ENCODE measurements at regions not wholly inside any gene's neighbourhood (a gene's known extent, or its start where the extent isn't known, plus 50 kb on each side); places are given as distances from the start of the nearest gene placed in this dataset.

GRCh38 chr16:49203361-49203760, 78.3 kb downstream of the CBLN1 start:
- Mint-ChIP-seq H3K4me1 (ENCODE audit: low read depth, unreplicated experiment) (no peaks in the 10 kb centered on the region), H3K27me3 (ENCODE audit: insufficient read depth, unreplicated experiment) (peaks cover 12% of the 10 kb centered on the region), H3K27ac (ENCODE audit: unreplicated experiment) (no peak overlapping the region), H3K36me3 (ENCODE audit: insufficient read depth, unreplicated experiment) (no peaks in the 10 kb centered on the region), H3K4me3 (ENCODE audit: unreplicated experiment) (no peak overlapping the region), H3K9me3 (ENCODE audit: unreplicated experiment) (no peaks in the 10 kb centered on the region)
- intact Hi-C loops (cut with micrococcal nuclease; ENCODE audit: unreplicated experiment), result no loop called here
- Histone ChIP-seq H3K9me3 (no peaks in the 10 kb centered on the region), H3K27me3 (replicated peaks; ENCODE audit: control insufficient read depth, insufficient read depth, low read length) (no peaks in the 10 kb centered on the region), H3K36me3 (ENCODE audit: control insufficient read depth, insufficient read depth, low read length) (no peaks in the 10 kb centered on the region), H3K4me1 (no peaks in the 10 kb centered on the region), H3K4me3 (ENCODE audit: low read depth, low read length) (no peak overlapping the region)
- ChIA-PET POLR2A (no interaction called here), CTCF (no interaction called here)
- DNase-seq, result no peak
- TF ChIP-seq CTCF (IDR thresholded peaks at IDR 0.05; ENCODE audit: insufficient read depth in 1 of 2, low read depth in 1 of 2, low read length in 1 of 2, severe bottlenecking in 1 of 2, unreplicated experiment in 1 of 2), result no peak
- no TSS peak for BruUV-seq (replicated peaks)

- Mint-ChIP-seq H3K27me3 (ENCODE audit: insufficient read depth, unreplicated experiment) (peaks cover 12% of the 10 kb centered on the region), H3K27ac (ENCODE audit: unreplicated experiment) (no peak overlapping the region), H3K4me1 (ENCODE audit: low read depth, unreplicated experiment) (no peaks in the 10 kb centered on the region), H3K9me3 (ENCODE audit: unreplicated experiment) (no peaks in the 10 kb centered on the region), H3K4me3 (ENCODE audit: unreplicated experiment) (no peak overlapping the region), H3K36me3 (ENCODE audit: insufficient read depth, unreplicated experiment) (no peaks in the 10 kb centered on the region)
- ChIA-PET CTCF (no interaction called here), POLR2A (no interaction called here)
- BruUV-seq (replicated peaks), result no TSS peak
- TF ChIP-seq CTCF (IDR thresholded peaks at IDR 0.05; ENCODE audit: insufficient read depth in 1 of 2, low read depth in 1 of 2, low read length in 1 of 2, severe bottlenecking in 1 of 2, unreplicated experiment in 1 of 2), result no peak
- no peaks in the 10 kb centered on the region for H3K4me1 ChIP-seq
- no peaks in the 10 kb centered on the region for H3K27me3 ChIP-seq (replicated peaks; ENCODE audit: control insufficient read depth, insufficient read depth, low read length)
- no peaks in the 10 kb centered on the region for H3K9me3 ChIP-seq
- no peak overlapping the region for H3K4me3 ChIP-seq (ENCODE audit: low read depth, low read length)
- intact Hi-C loops (cut with micrococcal nuclease; ENCODE audit: unreplicated experiment), result no loop called here
- H3K36me3 ChIP-seq (ENCODE audit: control insufficient read depth, insufficient read depth, low read length), result no peaks in the 10 kb centered on the region
- no peak for DNase-seq
These were observed 80.5 kb downstream of the CBLN1 start for GRCh38 chr16:49201118-49201517.

GRCh38 chr16:49200223-49200820, 81.3 kb downstream of the CBLN1 start:
- H3K4me3 ChIP-seq (ENCODE audit: low read depth, low read length), result no peak overlapping the region
- H3K27me3 ChIP-seq (replicated peaks; ENCODE audit: control insufficient read depth, insufficient read depth, low read length), result no peaks in the 10 kb centered on the region
- intact Hi-C loops (cut with micrococcal nuclease; ENCODE audit: unreplicated experiment), result no loop called here
- DNase-seq, result no peak
- POLR2A ChIA-PET, result no interaction called here
- no peak overlapping the region for H3K4me3 Mint-ChIP-seq (ENCODE audit: unreplicated experiment)
- H3K36me3 ChIP-seq (ENCODE audit: control insufficient read depth, insufficient read depth, low read length), result no peaks in the 10 kb centered on the region
- TF ChIP-seq CTCF (IDR thresholded peaks at IDR 0.05; ENCODE audit: insufficient read depth in 1 of 2, low read depth in 1 of 2, low read length in 1 of 2, severe bottlenecking in 1 of 2, unreplicated experiment in 1 of 2), result no peak
- H3K9me3 ChIP-seq, result no peaks in the 10 kb centered on the region
- no peaks in the 10 kb centered on the region for H3K36me3 Mint-ChIP-seq (ENCODE audit: insufficient read depth, unreplicated experiment)
- CTCF ChIA-PET, result no interaction called here
- H3K4me1 Mint-ChIP-seq (ENCODE audit: low read depth, unreplicated experiment), result no peaks in the 10 kb centered on the region
- H3K9me3 Mint-ChIP-seq (ENCODE audit: unreplicated experiment), result no peaks in the 10 kb centered on the region
- no peaks in the 10 kb centered on the region for H3K4me1 ChIP-seq
- no peak overlapping the region for H3K27ac Mint-ChIP-seq (ENCODE audit: unreplicated experiment)
- H3K27me3 Mint-ChIP-seq (ENCODE audit: insufficient read depth, unreplicated experiment), result peaks cover 9% of the 10 kb centered on the region
- BruUV-seq (replicated peaks), result no TSS peak

Data from Caco-2 (cell line).